ENCODE measurements at regions not wholly inside any gene's neighbourhood (a gene's known extent, or its start where the extent isn't known, plus 50 kb on each side); places are given as distances from the start of the nearest gene placed in this dataset.

- Histone ChIP-seq H3K4me3 (ENCODE audit: low read depth, low read length, poor library complexity, severe bottlenecking) (no peak overlapping the region), H3K36me3 (ENCODE audit: insufficient read depth, low read length) (no peaks in the 10 kb centered on the region), H3K9me2 (ENCODE audit: insufficient read depth, low read length) (no peaks in the 10 kb centered on the region), H3K4me2 (ENCODE audit: low read length) (no peak overlapping the region), H2AFZ (ENCODE audit: low read length) (no peak overlapping the region), H4K20me1 (ENCODE audit: insufficient read depth, low read length) (no peaks in the 10 kb centered on the region), H3K9me3 (ENCODE audit: low read length) (no peaks in the 10 kb centered on the region), H3K79me2 (ENCODE audit: insufficient read depth, low read depth, low read length) (no peaks in the 10 kb centered on the region), H3K27ac (ENCODE audit: low read depth, low read length, poor library complexity, severe bottlenecking) (no peak overlapping the region), H3K4me1 (ENCODE audit: insufficient read depth, low read length, poor library complexity, severe bottlenecking) (no peaks in the 10 kb centered on the region)
- intact Hi-C loops (cut with micrococcal nuclease; ENCODE audit: unreplicated experiment), result no loop called here
- ChIA-PET CTCF (ENCODE audit: unreplicated experiment) (no interaction called here), POLR2A (no interaction called here)
- no peak for DNase-seq (ENCODE audit: low spot score)
- TF ChIP-seq EZH2phosphoT487 (IDR thresholded peaks at IDR 0.05; ENCODE audit: borderline replicate concordance, low read depth, low read length), result no peak
- BruUV-seq (replicated peaks), result no TSS peak
Measured at GRCh38 chrX:97704881-97705280, 821.2 kb downstream of the RPA4 start.

- Histone ChIP-seq H4K20me1 (ENCODE audit: insufficient read depth, low read length) (no peaks in the 10 kb centered on the region), H3K27ac (ENCODE audit: low read depth, low read length, poor library complexity, severe bottlenecking) (no peak overlapping the region), H2AFZ (ENCODE audit: low read length) (no peak overlapping the region), H3K4me3 (ENCODE audit: low read depth, low read length, poor library complexity, severe bottlenecking) (no peak overlapping the region), H3K4me2 (ENCODE audit: low read length) (no peak overlapping the region), H3K9me3 (ENCODE audit: low read length) (no peaks in the 10 kb centered on the region), H3K36me3 (ENCODE audit: insufficient read depth, low read length) (no peaks in the 10 kb centered on the region), H3K4me1 (ENCODE audit: insufficient read depth, low read length, poor library complexity, severe bottlenecking) (no peaks in the 10 kb centered on the region), H3K9me2 (ENCODE audit: insufficient read depth, low read length) (no peaks in the 10 kb centered on the region), H3K79me2 (ENCODE audit: insufficient read depth, low read depth, low read length) (no peaks in the 10 kb centered on the region)
- TF ChIP-seq EZH2phosphoT487 (IDR thresholded peaks at IDR 0.05; ENCODE audit: borderline replicate concordance, low read depth, low read length), result no peak
- TF ChIP-seq CTCF (conservative IDR thresholded peaks at IDR 0.05; ENCODE audit: low read length), result no peak
- ChIA-PET POLR2A (no interaction called here), CTCF (ENCODE audit: unreplicated experiment) (no interaction called here)
- no peak for DNase-seq (ENCODE audit: low spot score)
- BruUV-seq (replicated peaks), result no TSS peak
- intact Hi-C loops (cut with micrococcal nuclease; ENCODE audit: unreplicated experiment), result no loop called here
Measured at GRCh38 chrX:97705936-97706335, 822.2 kb downstream of the RPA4 start.

- TF ChIP-seq EZH2phosphoT487 (IDR thresholded peaks at IDR 0.05; ENCODE audit: borderline replicate concordance, low read depth, low read length), result no peak
- no peak for TF ChIP-seq CTCF (conservative IDR thresholded peaks at IDR 0.05; ENCODE audit: low read length)
- H3K4me3 ChIP-seq (ENCODE audit: low read depth, low read length, poor library complexity, severe bottlenecking), result no peak overlapping the region
- no peaks in the 10 kb centered on the region for H3K9me2 ChIP-seq (ENCODE audit: insufficient read depth, low read length)
- no TSS peak for BruUV-seq (replicated peaks)
- POLR2A ChIA-PET, result no interaction called here
- DNase-seq (ENCODE audit: low spot score), result no peak
- intact Hi-C loops (cut with micrococcal nuclease; ENCODE audit: unreplicated experiment), result no loop called here
- no peaks in the 10 kb centered on the region for H3K4me1 ChIP-seq (ENCODE audit: insufficient read depth, low read length, poor library complexity, severe bottlenecking)
- H2AFZ ChIP-seq (ENCODE audit: low read length), result no peak overlapping the region
- CTCF ChIA-PET (ENCODE audit: unreplicated experiment), result no interaction called here
- H4K20me1 ChIP-seq (ENCODE audit: insufficient read depth, low read length), result no peaks in the 10 kb centered on the region
- H3K79me2 ChIP-seq (ENCODE audit: insufficient read depth, low read depth, low read length), result no peaks in the 10 kb centered on the region
- no peak overlapping the region for H3K27ac ChIP-seq (ENCODE audit: low read depth, low read length, poor library complexity, severe bottlenecking)
- H3K4me2 ChIP-seq (ENCODE audit: low read length), result no peak overlapping the region
- H3K9me3 ChIP-seq (ENCODE audit: low read length), result no peaks in the 10 kb centered on the region
- no peaks in the 10 kb centered on the region for H3K36me3 ChIP-seq (ENCODE audit: insufficient read depth, low read length)
Measured at GRCh38 chrX:97714072-97714471, 830.4 kb downstream of the RPA4 start.
